ENCODE measurements at regions not wholly inside any gene's neighbourhood (a gene's known extent, or its start where the extent isn't known, plus 50 kb on each side); places are given as distances from the start of the nearest gene placed in this dataset.

- no peaks in the 10 kb centered on the region for H3K27me3 Mint-ChIP-seq
- Histone ChIP-seq H3K9me3 (ENCODE audit: control insufficient read depth in 1 of 2, insufficient read depth in 1 of 2, low read length in 2 of 2) (no peaks in the 10 kb centered on the region), H3K4me1 (ENCODE audit: insufficient read depth, low read length) (no peaks in the 10 kb centered on the region), H3K36me3 (ENCODE audit: insufficient read depth, low read length) (no peaks in the 10 kb centered on the region), H3K27me3 (ENCODE audit: control insufficient read depth in 1 of 2, insufficient read depth in 2 of 2, low read length in 2 of 2) (no peaks in the 10 kb centered on the region), H3K27ac (ENCODE audit: low read depth in 1 of 2, low read length in 2 of 2) (no peak overlapping the region), H3K4me3 (ENCODE audit: low read length) (no peak overlapping the region)
- CTCF ChIA-PET, result no interaction called here
- no peak overlapping the region for H3K4me3 Mint-ChIP-seq
- H3K36me3 Mint-ChIP-seq (ENCODE audit: low read depth), result no peaks in the 10 kb centered on the region
- no peak for TF ChIP-seq CTCF (IDR thresholded peaks at IDR 0.05)
- DNase-seq (no peak), ATAC-seq (ENCODE audit: poor library complexity) (no peak)
- H3K9me3 Mint-ChIP-seq, result no peaks in the 10 kb centered on the region
- POLR2A ChIA-PET, result no interaction called here
- H3K27ac Mint-ChIP-seq, result no peak overlapping the region
- H3K4me1 Mint-ChIP-seq (ENCODE audit: low read depth), result no peaks in the 10 kb centered on the region
- intact Hi-C loops (cut with DNase I, micrococcal nuclease), result no loop called here
Measured at GRCh38 chr6:147947521-147947920, 395.1 kb upstream of the SASH1 start.

GRCh38 chr6:147949981-147950622 is 392.5 kb upstream of the SASH1 start:
- no peak for TF ChIP-seq CTCF (IDR thresholded peaks at IDR 0.05)
- Histone ChIP-seq H3K9me3 (ENCODE audit: control insufficient read depth in 1 of 2, insufficient read depth in 1 of 2, low read length in 2 of 2) (no peaks in the 10 kb centered on the region), H3K4me3 (ENCODE audit: low read length) (no peak overlapping the region), H3K36me3 (ENCODE audit: insufficient read depth, low read length) (no peaks in the 10 kb centered on the region), H3K4me1 (ENCODE audit: insufficient read depth, low read length) (no peaks in the 10 kb centered on the region), H3K27ac (ENCODE audit: low read depth in 1 of 2, low read length in 2 of 2) (no peak overlapping the region), H3K27me3 (ENCODE audit: control insufficient read depth in 1 of 2, insufficient read depth in 2 of 2, low read length in 2 of 2) (no peaks in the 10 kb centered on the region)
- no peak overlapping the region for H3K4me3 Mint-ChIP-seq
- H3K36me3 Mint-ChIP-seq (ENCODE audit: low read depth), result no peaks in the 10 kb centered on the region
- no peaks in the 10 kb centered on the region for H3K27me3 Mint-ChIP-seq
- H3K27ac Mint-ChIP-seq, result no peak overlapping the region
- DNase-seq (no peak), ATAC-seq (ENCODE audit: poor library complexity) (no peak)
- H3K9me3 Mint-ChIP-seq, result no peaks in the 10 kb centered on the region
- ChIA-PET CTCF (no interaction called here), POLR2A (no interaction called here)
- H3K4me1 Mint-ChIP-seq (ENCODE audit: low read depth), result no peaks in the 10 kb centered on the region
- intact Hi-C loops (cut with DNase I, micrococcal nuclease), result no loop called here

GRCh38 chr6:147950623-147950987 is 392.0 kb upstream of the SASH1 start:
- no peak overlapping the region for H3K27ac ChIP-seq (ENCODE audit: low read depth in 1 of 2, low read length in 2 of 2)
- no peaks in the 10 kb centered on the region for H3K27me3 ChIP-seq (ENCODE audit: control insufficient read depth in 1 of 2, insufficient read depth in 2 of 2, low read length in 2 of 2)
- Mint-ChIP-seq H3K9me3 (no peaks in the 10 kb centered on the region), H3K27ac (no peak overlapping the region), H3K27me3 (no peaks in the 10 kb centered on the region), H3K4me3 (no peak overlapping the region), H3K4me1 (ENCODE audit: low read depth) (no peaks in the 10 kb centered on the region), H3K36me3 (ENCODE audit: low read depth) (no peaks in the 10 kb centered on the region)
- ChIA-PET POLR2A (no interaction called here), CTCF (no interaction called here)
- TF ChIP-seq CTCF (IDR thresholded peaks at IDR 0.05), result no peak
- H3K9me3 ChIP-seq (ENCODE audit: control insufficient read depth in 1 of 2, insufficient read depth in 1 of 2, low read length in 2 of 2), result no peaks in the 10 kb centered on the region
- no peaks in the 10 kb centered on the region for H3K4me1 ChIP-seq (ENCODE audit: insufficient read depth, low read length)
- H3K36me3 ChIP-seq (ENCODE audit: insufficient read depth, low read length), result no peaks in the 10 kb centered on the region
- ATAC-seq (ENCODE audit: poor library complexity) (no peak), DNase-seq (no peak)
- intact Hi-C loops (cut with DNase I, micrococcal nuclease), result no loop called here
- no peak overlapping the region for H3K4me3 ChIP-seq (ENCODE audit: low read length)

Data from CD4-positive, alpha-beta T cell (primary cell).